SK-N-SH (cell line): ENCODE measurements at regions not wholly inside any gene's neighbourhood (a gene's known extent, or its start where the extent isn't known, plus 50 kb on each side); places are given as distances from the start of the nearest gene placed in this dataset.

Source experiments
- CHD2 ChIP-seq: fragments of 150-350 bp; IDR thresholded peaks from 2 replicates; pipeline ENCODE4 v1.6.1; 2018; ENCODE audit warnings: low read length; ENCODE audit not compliant: partially characterized antibody
- CTCF ChIP-seq: fragments of 200-600 bp; sonication (generic); IDR thresholded peaks from 2 replicates; pipeline ENCODE4 v1.6.1; 2017; ENCODE audit warnings: antibody characterized with exemption, mild to moderate bottlenecking, moderate library complexity
- EZH2phosphoT487 ChIP-seq: fragments of 200-600 bp; sonication (generic); IDR thresholded peaks from 2 replicates; pipeline ENCODE4 v1.6.1; 2017; ENCODE audit warnings: low read depth, mixed run types, mild to moderate bottlenecking, antibody characterized with exemption, moderate library complexity, borderline replicate concordance
- FOXM1 ChIP-seq: IDR thresholded peaks from 2 replicates; pipeline ENCODE4 v1.4.0; 2012; ENCODE audit warnings: low read depth, mild to moderate bottlenecking
- PBX3 ChIP-seq: IDR thresholded peaks from 2 replicates; pipeline ENCODE4; 2012
- POLR2AphosphoS5 ChIP-seq: IDR thresholded peaks from 2 replicates; pipeline ENCODE4 v1.6.1; 2012; ENCODE audit warnings: low read depth, low read length
- RCOR1 ChIP-seq: fragments of 150-350 bp; IDR thresholded peaks from 2 replicates; pipeline ENCODE4 v1.6.1; 2017; ENCODE audit warnings: antibody characterized with exemption, low read length
- SIN3A ChIP-seq: IDR thresholded peaks from 2 replicates; pipeline ENCODE4 v1.6.1; 2012; ENCODE audit warnings: low read depth, mild to moderate bottlenecking, low read length, moderate library complexity, borderline replicate concordance
- ZBTB33 ChIP-seq: IDR thresholded peaks from 2 replicates; pipeline ENCODE4 v1.4.0; 2012; ENCODE audit warnings: low read depth, borderline replicate concordance
- TF ChIP-seq, protein P1 (sequence below): IDR thresholded peaks from 2 replicates; pipeline ENCODE4 v1.4.0; 2012; ENCODE audit warnings: low read depth
- TF ChIP-seq, protein P2 (sequence below): IDR thresholded peaks from 2 replicates; pipeline ENCODE4 v1.4.0; 2012; ENCODE audit warnings: low read depth, borderline replicate concordance

DNA sequence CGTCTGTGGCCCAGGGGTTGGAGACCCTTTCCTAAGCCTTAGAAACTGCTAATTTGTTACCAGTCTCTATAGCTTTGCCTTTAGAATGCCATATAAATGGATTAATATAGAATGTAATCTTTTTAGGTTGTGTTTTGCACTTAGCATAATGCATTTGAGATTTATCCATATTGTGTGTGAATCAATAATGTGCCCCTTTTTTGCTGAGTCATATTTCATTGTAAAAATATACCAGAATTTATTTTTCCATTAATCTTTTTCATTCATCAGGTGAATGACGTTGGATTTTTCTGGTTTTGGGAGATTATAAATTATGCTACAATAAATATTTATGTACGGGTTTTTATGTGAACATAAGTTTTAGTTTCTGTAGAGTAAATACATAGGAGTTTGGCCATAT, 478.8 kb upstream of the MAGEB18 start:
- no peak for TF ChIP-seq CTCF
- TF ChIP-seq RCOR1 = no peak
- TF ChIP-seq, protein P1, sequence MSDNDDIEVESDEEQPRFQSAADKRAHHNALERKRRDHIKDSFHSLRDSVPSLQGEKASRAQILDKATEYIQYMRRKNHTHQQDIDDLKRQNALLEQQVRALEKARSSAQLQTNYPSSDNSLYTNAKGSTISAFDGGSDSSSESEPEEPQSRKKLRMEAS = no peak
- no peak for TF ChIP-seq CHD2
- TF ChIP-seq, protein P2, sequence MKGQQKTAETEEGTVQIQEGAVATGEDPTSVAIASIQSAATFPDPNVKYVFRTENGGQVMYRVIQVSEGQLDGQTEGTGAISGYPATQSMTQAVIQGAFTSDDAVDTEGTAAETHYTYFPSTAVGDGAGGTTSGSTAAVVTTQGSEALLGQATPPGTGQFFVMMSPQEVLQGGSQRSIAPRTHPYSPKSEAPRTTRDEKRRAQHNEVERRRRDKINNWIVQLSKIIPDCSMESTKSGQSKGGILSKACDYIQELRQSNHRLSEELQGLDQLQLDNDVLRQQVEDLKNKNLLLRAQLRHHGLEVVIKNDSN = no peak
- TF ChIP-seq ZBTB33 = no peak
- no peak for TF ChIP-seq SIN3A
- no peak for TF ChIP-seq FOXM1
- no peak for TF ChIP-seq PBX3
- no peak for TF ChIP-seq POLR2AphosphoS5
- no peak for TF ChIP-seq EZH2phosphoT487
